SK-N-DZ (cell line): ENCODE measurements at regions not wholly inside any gene's neighbourhood (a gene's known extent, or its start where the extent isn't known, plus 50 kb on each side); places are given as distances from the start of the nearest gene placed in this dataset.
"Not testable (repeated sequence)": the region's sequence is repeated elsewhere in the genome, so short reads cannot be mapped to it uniquely, and the experiment has no call there.

Experiments
- DNase-seq: peaks from one replicate; pipeline ENCODE4 v3.0.0-alpha.2; 2015; ENCODE audit warnings: low spot score

- no peak for DNase-seq
These were observed 118.8 kb downstream of the FSCB start for GRCh38 chr14:44388306-44388705.

GRCh38 chr14:44385906-44386305 is 121.2 kb downstream of the FSCB start:
- no peak for DNase-seq

GRCh38 chr14:44385296-44385695 is 121.8 kb downstream of the FSCB start:
- DNase-seq, result not testable (repeated sequence)

GRCh38 chr14:44384601-44385293 is 122.3 kb downstream of the FSCB start:
- not testable (repeated sequence) for DNase-seq

- DNase-seq, result no peak
These were observed 123.0 kb downstream of the FSCB start for GRCh38 chr14:44384093-44384492.

GRCh38 chr14:44383636-44384035 is 123.4 kb downstream of the FSCB start:
- DNase-seq, result no peak

GRCh38 chr14:44379292-44379977 is 127.6 kb downstream of the FSCB start:
- DNase-seq, result no peak

GRCh38 chr14:44374906-44375305 is 132.2 kb downstream of the FSCB start:
- DNase-seq, result no peak

GRCh38 chr14:44372807-44373489 is 134.1 kb downstream of the FSCB start:
- no peak for DNase-seq

GRCh38 chr14:44372231-44372630 is 134.9 kb downstream of the FSCB start:
- DNase-seq, result no peak

- no peak for DNase-seq
These were observed 136.4 kb downstream of the FSCB start for GRCh38 chr14:44370727-44371126.

- DNase-seq, result no peak
These were observed 137.5 kb downstream of the FSCB start for GRCh38 chr14:44369401-44370123.

- no peak for DNase-seq
These were observed 146.0 kb downstream of the FSCB start for GRCh38 chr14:44361083-44361482.

GRCh38 chr14:44353805-44354204 is 153.3 kb downstream of the FSCB start:
- no peak for DNase-seq

GRCh38 chr14:44352201-44352600 is 154.9 kb downstream of the FSCB start:
- DNase-seq, result no peak

GRCh38 chr14:44347316-44347715 is 159.8 kb downstream of the FSCB start:
- no peak for DNase-seq

- no peak for DNase-seq
These were observed 166.0 kb downstream of the FSCB start for GRCh38 chr14:44341116-44341515.

GRCh38 chr14:44339862-44340261 is 167.2 kb downstream of the FSCB start:
- no peak for DNase-seq

GRCh38 chr14:44339231-44339630 is 167.9 kb downstream of the FSCB start:
- DNase-seq, result no peak

- DNase-seq, result no peak
These were observed 189.7 kb downstream of the FSCB start for GRCh38 chr14:44317441-44317746.

- no peak for DNase-seq
These were observed 190.2 kb downstream of the FSCB start for GRCh38 chr14:44316647-44317440.
